OCI-LY1 (cell line): ENCODE measurements at regions not wholly inside any gene's neighbourhood (a gene's known extent, or its start where the extent isn't known, plus 50 kb on each side); places are given as distances from the start of the nearest gene placed in this dataset.

Source experiments
- H2AFZ ChIP-seq: fragments of 200-600 bp; sonication (generic), shearing (Covaris generic); 2 replicates; pipeline ENCODE4 v1.6.0; 2014; ENCODE audit warnings: antibody characterized with exemption, mild to moderate bottlenecking, low read length
- H3F3A ChIP-seq: fragments of 200-600 bp; sonication (generic), shearing (Covaris generic); 2 replicates; pipeline ENCODE4 v1.6.0; 2014; ENCODE audit warnings: mild to moderate bottlenecking, antibody characterized with exemption, low read length, moderate library complexity; ENCODE audit not compliant: insufficient read depth
- H3K27ac ChIP-seq: fragments of 200-600 bp; sonication (generic); 2 replicates; pipeline ENCODE4 v1.5.1; 2014; ENCODE audit warnings: low read length, mixed run types, mild to moderate bottlenecking, low read depth; ENCODE audit not compliant: poor library complexity, severe bottlenecking
- H3K27me3 ChIP-seq: fragments of 200-600 bp; sonication (generic); 2 replicates; pipeline ENCODE4 v1.6.0; 2014; ENCODE audit warnings: antibody characterized with exemption, mild to moderate bottlenecking, low read length, moderate library complexity; ENCODE audit not compliant: insufficient read depth
- H3K36me3 ChIP-seq: fragments of 200-600 bp; sonication (generic); 2 replicates; pipeline ENCODE4 v1.6.1; 2014; ENCODE audit warnings: mild to moderate bottlenecking, antibody characterized with exemption, low read length, moderate library complexity, mixed read lengths; ENCODE audit not compliant: insufficient read depth
- H3K4me1 ChIP-seq: fragments of 200-600 bp; sonication (generic); 2 replicates; pipeline ENCODE4 v1.5.1; 2014; ENCODE audit warnings: mild to moderate bottlenecking, low read length, moderate library complexity; ENCODE audit not compliant: insufficient read depth, severe bottlenecking
- H3K4me2 ChIP-seq: fragments of 200-600 bp; sonication (generic), shearing (Covaris generic); 2 replicates; pipeline ENCODE4 v1.6.1; 2014; ENCODE audit warnings: low read length
- H3K4me3 ChIP-seq: fragments of 200-600 bp; sonication (generic); 2 replicates; pipeline ENCODE4 v1.5.1; 2014; ENCODE audit warnings: low read length, low read depth, mild to moderate bottlenecking, mixed read lengths; ENCODE audit not compliant: poor library complexity, severe bottlenecking
- H3K79me2 ChIP-seq: fragments of 200-600 bp; shearing (Covaris generic); 2 replicates; pipeline ENCODE4 v1.6.1; 2016; ENCODE audit warnings: mixed run types, low read length, mixed read lengths; ENCODE audit not compliant: insufficient read depth
- H3K9ac ChIP-seq: fragments of 200-600 bp; sonication (generic), shearing (Covaris generic); 2 replicates; pipeline ENCODE4 v1.6.1; 2014; ENCODE audit warnings: mild to moderate bottlenecking, low read length, mixed read lengths
- H3K9me2 ChIP-seq: fragments of 200-600 bp; sonication (generic), shearing (Covaris generic); 2 replicates; pipeline ENCODE4 v1.6.1; 2014; ENCODE audit warnings: low read depth, mild to moderate bottlenecking, low read length, mixed read lengths
- H3K9me3 ChIP-seq: fragments of 200-600 bp; shearing (Covaris generic); 2 replicates; pipeline ENCODE4 v1.6.1; 2014; ENCODE audit warnings: low read length, mixed read lengths
- H4K20me1 ChIP-seq: fragments of 200-600 bp; sonication (generic), shearing (Covaris generic); 2 replicates; pipeline ENCODE4 v1.6.0; 2016; ENCODE audit warnings: mild to moderate bottlenecking, low read length; ENCODE audit not compliant: insufficient read depth
- EZH2 ChIP-seq: fragments of 200-600 bp; sonication (generic), shearing (Covaris generic); IDR thresholded peaks from 2 replicates; pipeline ENCODE4 v1.8.0; 2017; ENCODE audit warnings: borderline replicate concordance, mixed run types, mild to moderate bottlenecking, antibody characterized with exemption, low read length, moderate library complexity, mixed read lengths
- TF ChIP-seq, protein P1 (sequence below): fragments of 200-600 bp; sonication (generic), shearing (Covaris generic); IDR thresholded peaks from 2 replicates; pipeline ENCODE4 v1.5.1; 2017; ENCODE audit warnings: mild to moderate bottlenecking, antibody characterized with exemption, low read length, moderate library complexity, mixed read lengths

GRCh38 chr2:7835693-7836680, 845.9 kb upstream of the ID2 start:
- Histone ChIP-seq H3K9ac (no peak overlapping the region), H3K79me2 (no peaks in the 10 kb centered on the region), H3F3A (no peaks in the 10 kb centered on the region), H3K27ac (no peak overlapping the region), H2AFZ (no peak overlapping the region), H3K9me3 (no peaks in the 10 kb centered on the region), H4K20me1 (no peaks in the 10 kb centered on the region), H3K4me2 (no peak overlapping the region; the same call in 1 of the 2 replicates), H3K27me3 (no peaks in the 10 kb centered on the region), H3K4me1 (peaks cover 13% of the 10 kb centered on the region), H3K9me2 (no peaks in the 10 kb centered on the region), H3K4me3 (no peak overlapping the region), H3K36me3 (no peaks in the 10 kb centered on the region)
- TF ChIP-seq EZH2 = no peak
- TF ChIP-seq, protein P1, sequence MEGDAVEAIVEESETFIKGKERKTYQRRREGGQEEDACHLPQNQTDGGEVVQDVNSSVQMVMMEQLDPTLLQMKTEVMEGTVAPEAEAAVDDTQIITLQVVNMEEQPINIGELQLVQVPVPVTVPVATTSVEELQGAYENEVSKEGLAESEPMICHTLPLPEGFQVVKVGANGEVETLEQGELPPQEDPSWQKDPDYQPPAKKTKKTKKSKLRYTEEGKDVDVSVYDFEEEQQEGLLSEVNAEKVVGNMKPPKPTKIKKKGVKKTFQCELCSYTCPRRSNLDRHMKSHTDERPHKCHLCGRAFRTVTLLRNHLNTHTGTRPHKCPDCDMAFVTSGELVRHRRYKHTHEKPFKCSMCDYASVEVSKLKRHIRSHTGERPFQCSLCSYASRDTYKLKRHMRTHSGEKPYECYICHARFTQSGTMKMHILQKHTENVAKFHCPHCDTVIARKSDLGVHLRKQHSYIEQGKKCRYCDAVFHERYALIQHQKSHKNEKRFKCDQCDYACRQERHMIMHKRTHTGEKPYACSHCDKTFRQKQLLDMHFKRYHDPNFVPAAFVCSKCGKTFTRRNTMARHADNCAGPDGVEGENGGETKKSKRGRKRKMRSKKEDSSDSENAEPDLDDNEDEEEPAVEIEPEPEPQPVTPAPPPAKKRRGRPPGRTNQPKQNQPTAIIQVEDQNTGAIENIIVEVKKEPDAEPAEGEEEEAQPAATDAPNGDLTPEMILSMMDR = no peak

DNA sequence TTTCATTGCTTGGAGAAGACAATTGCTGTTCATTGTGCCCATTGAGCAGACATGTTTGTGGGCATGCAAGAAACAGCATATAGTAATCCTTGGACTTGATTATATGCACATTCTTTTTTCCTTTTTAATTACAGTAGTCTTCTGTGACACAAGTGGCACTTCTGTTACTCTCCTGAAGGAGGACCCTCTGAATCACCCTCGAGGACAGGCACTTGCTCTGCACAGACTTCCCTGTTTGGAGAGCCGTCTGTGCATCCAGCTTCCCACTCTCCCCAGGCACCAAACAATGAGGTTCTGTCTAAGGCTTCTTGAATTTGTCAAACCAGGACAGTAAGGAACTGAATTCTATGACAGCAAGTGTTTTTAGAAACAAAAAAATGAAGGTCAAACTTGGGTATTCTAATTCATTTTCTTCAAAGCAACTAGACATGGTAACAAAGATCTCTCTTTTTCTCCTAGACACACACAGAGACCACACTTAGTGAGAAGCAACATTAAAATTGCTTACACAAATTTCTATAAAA, 844.6 kb upstream of the ID2 start:
- Histone ChIP-seq H3K4me2 (no peak overlapping the region), H3K9me3 (no peaks in the 10 kb centered on the region), H3K27ac (no peak overlapping the region), H3K9ac (no peak overlapping the region), H4K20me1 (no peaks in the 10 kb centered on the region), H3K4me3 (no peak overlapping the region), H2AFZ (no peak overlapping the region), H3F3A (no peaks in the 10 kb centered on the region), H3K27me3 (no peaks in the 10 kb centered on the region), H3K79me2 (no peaks in the 10 kb centered on the region), H3K9me2 (no peaks in the 10 kb centered on the region), H3K4me1 (peaks cover 13% of the 10 kb centered on the region), H3K36me3 (no peaks in the 10 kb centered on the region)
- TF ChIP-seq, protein P1 = no peak

GRCh38 chr2:7838669-7839068, 843.2 kb upstream of the ID2 start:
- Histone ChIP-seq H4K20me1 (no peaks in the 10 kb centered on the region), H3K9me3 (no peaks in the 10 kb centered on the region), H3K4me2 (no peak overlapping the region), H3K79me2 (no peaks in the 10 kb centered on the region), H3K27me3 (no peaks in the 10 kb centered on the region), H3K27ac (no peak overlapping the region), H3K9ac (no peak overlapping the region), H3K4me3 (no peak overlapping the region), H3K9me2 (no peaks in the 10 kb centered on the region), H3K36me3 (no peaks in the 10 kb centered on the region), H3F3A (no peaks in the 10 kb centered on the region), H2AFZ (no peak overlapping the region), H3K4me1 (peaks cover 13% of the 10 kb centered on the region)
- TF ChIP-seq EZH2 = no peak
- TF ChIP-seq, protein P1 = no peak
